ENCODE measurements at regions not wholly inside any gene's neighbourhood (a gene's known extent, or its start where the extent isn't known, plus 50 kb on each side); places are given as distances from the start of the nearest gene placed in this dataset.
"Not testable (repeated sequence)": the region's sequence is repeated elsewhere in the genome, so short reads cannot be mapped to it uniquely, and the experiment has no call there.

GRCh38 chr21:19034560-19034959, 631.0 kb upstream of the TMPRSS15 start:
- POLR2A ChIA-PET, result no interaction called here
- H3K4me1 Mint-ChIP-seq, result no peaks in the 10 kb centered on the region
- intact Hi-C loops (cut with DNase I, micrococcal nuclease), result no loop called here
- no peaks in the 10 kb centered on the region for H3K27me3 Mint-ChIP-seq
- H3K4me3 Mint-ChIP-seq, result no peak overlapping the region
- peaks cover 17% of the 10 kb centered on the region for H3K9me3 Mint-ChIP-seq (ENCODE audit: low read depth)
- H3K27ac Mint-ChIP-seq, result no peak overlapping the region
- DNase-seq (no peak), ATAC-seq (no peak)
- CTCF ChIA-PET, result no interaction called here
- H3K36me3 Mint-ChIP-seq (ENCODE audit: low read depth), result no peaks in the 10 kb centered on the region

- intact Hi-C loops (cut with DNase I, micrococcal nuclease), result no loop called here
- Mint-ChIP-seq H3K9me3 (ENCODE audit: low read depth) (peaks cover 18% of the 10 kb centered on the region), H3K27me3 (no peaks in the 10 kb centered on the region), H3K27ac (no peak overlapping the region), H3K4me1 (no peaks in the 10 kb centered on the region), H3K4me3 (no peak overlapping the region), H3K36me3 (ENCODE audit: low read depth) (no peaks in the 10 kb centered on the region)
- ATAC-seq (no peak), DNase-seq (no peak)
- ChIA-PET POLR2A (no interaction called here), CTCF (no interaction called here)
Observed at GRCh38 chr21:19045876-19046275, 642.3 kb upstream of the TMPRSS15 start.

GRCh38 chr21:19048098-19048672, 644.6 kb upstream of the TMPRSS15 start:
- H3K36me3 Mint-ChIP-seq (ENCODE audit: low read depth), result no peaks in the 10 kb centered on the region
- ChIA-PET POLR2A (no interaction called here), CTCF (no interaction called here)
- no peak overlapping the region for H3K4me3 Mint-ChIP-seq
- H3K4me1 Mint-ChIP-seq, result no peaks in the 10 kb centered on the region
- no peak for DNase-seq
- ATAC-seq, result no peak
- peaks cover 24% of the 10 kb centered on the region for H3K9me3 Mint-ChIP-seq (ENCODE audit: low read depth)
- H3K27me3 Mint-ChIP-seq, result no peaks in the 10 kb centered on the region
- intact Hi-C loops (cut with DNase I, micrococcal nuclease), result no loop called here
- no peak overlapping the region for H3K27ac Mint-ChIP-seq

GRCh38 chr21:19049567-19049966, 646.0 kb upstream of the TMPRSS15 start:
- ATAC-seq (no peak), DNase-seq (no peak)
- ChIA-PET CTCF (no interaction called here), POLR2A (no interaction called here)
- Mint-ChIP-seq H3K9me3 (ENCODE audit: low read depth) (peaks cover 23% of the 10 kb centered on the region), H3K36me3 (ENCODE audit: low read depth) (no peaks in the 10 kb centered on the region), H3K27ac (no peak overlapping the region), H3K4me3 (no peak overlapping the region), H3K4me1 (no peaks in the 10 kb centered on the region), H3K27me3 (no peaks in the 10 kb centered on the region)
- intact Hi-C loops (cut with DNase I, micrococcal nuclease), result no loop called here

- H3K27me3 Mint-ChIP-seq, result no peaks in the 10 kb centered on the region
- no peak overlapping the region for H3K27ac Mint-ChIP-seq
- no peak overlapping the region for H3K4me3 Mint-ChIP-seq
- ChIA-PET CTCF (no interaction called here), POLR2A (no interaction called here)
- H3K9me3 Mint-ChIP-seq (ENCODE audit: low read depth), result peaks cover 5% of the 10 kb centered on the region
- H3K4me1 Mint-ChIP-seq, result no peaks in the 10 kb centered on the region
- no peaks in the 10 kb centered on the region for H3K36me3 Mint-ChIP-seq (ENCODE audit: low read depth)
- ATAC-seq (no peak), DNase-seq (no peak)
- intact Hi-C loops (cut with DNase I, micrococcal nuclease), result no loop called here
Observed at GRCh38 chr21:19065164-19065563, 661.6 kb upstream of the TMPRSS15 start.

- intact Hi-C loops (cut with DNase I, micrococcal nuclease), result no loop called here
- no peaks in the 10 kb centered on the region for H3K4me1 Mint-ChIP-seq
- ChIA-PET POLR2A (no interaction called here), CTCF (no interaction called here)
- no peak overlapping the region for H3K4me3 Mint-ChIP-seq
- ATAC-seq, result no peak
- no peak overlapping the region for H3K27ac Mint-ChIP-seq
- no peaks in the 10 kb centered on the region for H3K27me3 Mint-ChIP-seq
- peaks cover 27% of the 10 kb centered on the region for H3K9me3 Mint-ChIP-seq (ENCODE audit: low read depth)
- DNase-seq, result no peak
- no peaks in the 10 kb centered on the region for H3K36me3 Mint-ChIP-seq (ENCODE audit: low read depth)
Observed at GRCh38 chr21:19076031-19076430, 672.4 kb upstream of the TMPRSS15 start.

- CTCF ChIA-PET, result interaction anchor here (0.7 kb wide), 1 partner anchor 90 kb away, joined by 3 read pairs; no protein-coding TSS in a partner anchor
- intact Hi-C loops (cut with DNase I, micrococcal nuclease), result no loop called here
- no peaks in the 10 kb centered on the region for H3K4me1 Mint-ChIP-seq
- no peak for ATAC-seq
- H3K36me3 Mint-ChIP-seq (ENCODE audit: low read depth), result no peaks in the 10 kb centered on the region
- peaks cover 14% of the 10 kb centered on the region for H3K9me3 Mint-ChIP-seq (ENCODE audit: low read depth)
- POLR2A ChIA-PET, result no interaction called here
- DNase-seq, result no peak
- H3K27ac Mint-ChIP-seq, result no peak overlapping the region
- no peak overlapping the region for H3K4me3 Mint-ChIP-seq
- no peaks in the 10 kb centered on the region for H3K27me3 Mint-ChIP-seq
Observed at GRCh38 chr21:19109694-19110093, 706.1 kb upstream of the TMPRSS15 start.

- H3K36me3 Mint-ChIP-seq (ENCODE audit: low read depth); POLR2A ChIA-PET; H3K4me3 Mint-ChIP-seq; H3K27me3 Mint-ChIP-seq; H3K4me1 Mint-ChIP-seq; intact Hi-C loops (cut with DNase I, micrococcal nuclease); CTCF ChIA-PET; DNase-seq; H3K27ac Mint-ChIP-seq; ATAC-seq: not testable (repeated sequence)
- H3K9me3 Mint-ChIP-seq (ENCODE audit: low read depth), result peaks cover 12% of the 10 kb centered on the region
Observed at GRCh38 chr21:19119259-19119658, 715.7 kb upstream of the TMPRSS15 start.

- H3K36me3 Mint-ChIP-seq (ENCODE audit: low read depth), result no peaks in the 10 kb centered on the region
- POLR2A ChIA-PET, result no interaction called here
- H3K4me1 Mint-ChIP-seq, result no peaks in the 10 kb centered on the region
- ATAC-seq, result no peak
- CTCF ChIA-PET, result no interaction called here
- H3K9me3 Mint-ChIP-seq (ENCODE audit: low read depth), result peaks cover 12% of the 10 kb centered on the region
- no peak overlapping the region for H3K27ac Mint-ChIP-seq
- intact Hi-C loops (cut with DNase I, micrococcal nuclease), result no loop called here
- H3K27me3 Mint-ChIP-seq, result no peaks in the 10 kb centered on the region
- H3K4me3 Mint-ChIP-seq, result no peak overlapping the region
- no peak for DNase-seq
Observed at GRCh38 chr21:19120591-19120990, 717.0 kb upstream of the TMPRSS15 start.

GRCh38 chr21:19122356-19122755, 718.8 kb upstream of the TMPRSS15 start:
- no peaks in the 10 kb centered on the region for H3K27me3 Mint-ChIP-seq
- CTCF ChIA-PET, result no interaction called here
- DNase-seq (no peak), ATAC-seq (no peak)
- H3K9me3 Mint-ChIP-seq (ENCODE audit: low read depth), result peaks cover 12% of the 10 kb centered on the region
- intact Hi-C loops (cut with DNase I, micrococcal nuclease), result no loop called here
- POLR2A ChIA-PET, result no interaction called here
- no peak overlapping the region for H3K4me3 Mint-ChIP-seq
- no peaks in the 10 kb centered on the region for H3K36me3 Mint-ChIP-seq (ENCODE audit: low read depth)
- H3K27ac Mint-ChIP-seq, result no peak overlapping the region
- H3K4me1 Mint-ChIP-seq, result no peaks in the 10 kb centered on the region

- no peak overlapping the region for H3K27ac Mint-ChIP-seq
- CTCF ChIA-PET, result no interaction called here
- no peaks in the 10 kb centered on the region for H3K4me1 Mint-ChIP-seq
- no peaks in the 10 kb centered on the region for H3K27me3 Mint-ChIP-seq
- ATAC-seq (no peak), DNase-seq (no peak)
- H3K9me3 Mint-ChIP-seq (ENCODE audit: low read depth), result peaks cover 12% of the 10 kb centered on the region
- intact Hi-C loops (cut with DNase I, micrococcal nuclease), result no loop called here
- POLR2A ChIA-PET, result no interaction called here
- no peak overlapping the region for H3K4me3 Mint-ChIP-seq
- H3K36me3 Mint-ChIP-seq (ENCODE audit: low read depth), result no peaks in the 10 kb centered on the region
Observed at GRCh38 chr21:19123053-19123452, 719.5 kb upstream of the TMPRSS15 start.

GRCh38 chr21:19123525-19123924, 719.9 kb upstream of the TMPRSS15 start:
- POLR2A ChIA-PET, result no interaction called here
- no peak overlapping the region for H3K27ac Mint-ChIP-seq
- no peak for DNase-seq
- no peaks in the 10 kb centered on the region for H3K4me1 Mint-ChIP-seq
- no peak overlapping the region for H3K4me3 Mint-ChIP-seq
- intact Hi-C loops (cut with DNase I, micrococcal nuclease), result no loop called here
- CTCF ChIA-PET, result no interaction called here
- peaks cover 12% of the 10 kb centered on the region for H3K9me3 Mint-ChIP-seq (ENCODE audit: low read depth)
- H3K36me3 Mint-ChIP-seq (ENCODE audit: low read depth), result no peaks in the 10 kb centered on the region
- ATAC-seq, result no peak
- no peaks in the 10 kb centered on the region for H3K27me3 Mint-ChIP-seq

GRCh38 chr21:19124691-19125090, 721.1 kb upstream of the TMPRSS15 start:
- Mint-ChIP-seq H3K27ac (no peak overlapping the region), H3K9me3 (ENCODE audit: low read depth) (peaks cover 11% of the 10 kb centered on the region), H3K36me3 (ENCODE audit: low read depth) (no peaks in the 10 kb centered on the region), H3K4me3 (no peak overlapping the region), H3K4me1 (no peaks in the 10 kb centered on the region), H3K27me3 (no peaks in the 10 kb centered on the region)
- DNase-seq, result no peak
- ATAC-seq, result no peak
- intact Hi-C loops (cut with DNase I, micrococcal nuclease), result no loop called here
- ChIA-PET POLR2A (no interaction called here), CTCF (no interaction called here)
